ENCODE measurements at regions not wholly inside any gene's neighbourhood (a gene's known extent, or its start where the extent isn't known, plus 50 kb on each side); places are given as distances from the start of the nearest gene placed in this dataset.

DNA sequence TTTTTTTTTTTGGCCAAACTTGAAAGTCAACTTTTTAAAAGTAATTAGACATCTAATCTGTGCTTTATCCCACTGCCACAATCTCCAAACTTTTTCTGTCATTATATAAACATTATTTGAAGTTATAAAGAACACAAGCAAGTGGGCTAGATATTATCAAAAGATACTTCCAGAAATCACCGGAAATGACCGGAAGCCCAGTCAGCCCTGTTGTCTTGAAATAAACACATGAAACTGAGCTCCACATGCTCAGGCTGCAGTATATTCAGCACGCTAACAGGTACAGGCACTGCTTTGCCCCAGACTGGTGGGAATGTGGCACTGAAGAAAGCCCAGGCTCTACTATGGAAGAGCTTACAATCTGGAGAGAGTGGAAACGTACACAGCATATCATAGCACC, 158.9 kb upstream of the PLEKHG7 start:
- no peak for DNase-seq (ENCODE audit: insufficient read length, low spot score, missing footprints)
- H3K79me2 ChIP-seq (ENCODE audit: insufficient read depth, low read length): no peaks in the 10 kb centered on the region
- no peak overlapping the region for H3K4me2 ChIP-seq (ENCODE audit: insufficient read depth, low read length)
- H3K4me3 ChIP-seq (ENCODE audit: insufficient read depth, low read length): no peak overlapping the region
- no peaks in the 10 kb centered on the region for H3K27me3 ChIP-seq (ENCODE audit: insufficient read depth, low read length)
- H4K20me1 ChIP-seq (ENCODE audit: insufficient read depth, low read length): no peaks in the 10 kb centered on the region
- H3K36me3 ChIP-seq (ENCODE audit: insufficient read depth, low read length): no peaks in the 10 kb centered on the region
- H3K9me3 ChIP-seq (ENCODE audit: low read depth, low read length): no peaks in the 10 kb centered on the region
- no peak overlapping the region for H3K27ac ChIP-seq (ENCODE audit: low read depth, low read length)
- TF ChIP-seq, protein P1, sequence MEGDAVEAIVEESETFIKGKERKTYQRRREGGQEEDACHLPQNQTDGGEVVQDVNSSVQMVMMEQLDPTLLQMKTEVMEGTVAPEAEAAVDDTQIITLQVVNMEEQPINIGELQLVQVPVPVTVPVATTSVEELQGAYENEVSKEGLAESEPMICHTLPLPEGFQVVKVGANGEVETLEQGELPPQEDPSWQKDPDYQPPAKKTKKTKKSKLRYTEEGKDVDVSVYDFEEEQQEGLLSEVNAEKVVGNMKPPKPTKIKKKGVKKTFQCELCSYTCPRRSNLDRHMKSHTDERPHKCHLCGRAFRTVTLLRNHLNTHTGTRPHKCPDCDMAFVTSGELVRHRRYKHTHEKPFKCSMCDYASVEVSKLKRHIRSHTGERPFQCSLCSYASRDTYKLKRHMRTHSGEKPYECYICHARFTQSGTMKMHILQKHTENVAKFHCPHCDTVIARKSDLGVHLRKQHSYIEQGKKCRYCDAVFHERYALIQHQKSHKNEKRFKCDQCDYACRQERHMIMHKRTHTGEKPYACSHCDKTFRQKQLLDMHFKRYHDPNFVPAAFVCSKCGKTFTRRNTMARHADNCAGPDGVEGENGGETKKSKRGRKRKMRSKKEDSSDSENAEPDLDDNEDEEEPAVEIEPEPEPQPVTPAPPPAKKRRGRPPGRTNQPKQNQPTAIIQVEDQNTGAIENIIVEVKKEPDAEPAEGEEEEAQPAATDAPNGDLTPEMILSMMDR (IDR thresholded peaks at IDR 0.05; ENCODE audit: extremely low read depth, low read depth, low read length): no peak
- peaks cover 12% of the 10 kb centered on the region for H3K4me1 ChIP-seq (ENCODE audit: insufficient read depth, low read length)
- no peak overlapping the region for H2AFZ ChIP-seq (ENCODE audit: low read length)

DNA sequence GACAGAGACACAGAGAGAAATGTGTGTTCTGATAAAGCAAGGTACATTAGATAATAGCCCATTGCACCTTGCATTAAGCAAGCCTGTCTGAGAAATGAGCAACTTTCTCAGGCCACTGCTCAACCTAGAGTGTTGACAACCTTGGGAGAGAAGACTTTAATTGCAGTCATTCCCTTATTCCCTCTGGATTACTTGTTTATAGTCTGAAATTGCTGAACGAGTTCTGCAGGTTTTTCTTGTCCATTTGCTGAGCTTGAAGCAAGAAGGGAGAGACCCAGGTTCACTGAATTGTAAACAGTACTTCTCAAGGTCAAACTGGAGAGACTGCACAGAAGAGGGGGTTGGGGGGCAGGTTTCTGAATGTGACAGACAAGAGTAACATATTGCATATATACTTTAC, 159.4 kb upstream of the PLEKHG7 start:
- Histone ChIP-seq H3K4me2 (ENCODE audit: insufficient read depth, low read length) (no peak overlapping the region), H3K79me2 (ENCODE audit: insufficient read depth, low read length) (no peaks in the 10 kb centered on the region), H2AFZ (ENCODE audit: low read length) (no peak overlapping the region), H3K4me1 (ENCODE audit: insufficient read depth, low read length) (peaks cover 12% of the 10 kb centered on the region), H3K9me3 (ENCODE audit: low read depth, low read length) (no peaks in the 10 kb centered on the region), H3K4me3 (ENCODE audit: insufficient read depth, low read length) (no peak overlapping the region), H3K27me3 (ENCODE audit: insufficient read depth, low read length) (no peaks in the 10 kb centered on the region), H4K20me1 (ENCODE audit: insufficient read depth, low read length) (no peaks in the 10 kb centered on the region), H3K36me3 (ENCODE audit: insufficient read depth, low read length) (no peaks in the 10 kb centered on the region), H3K27ac (ENCODE audit: low read depth, low read length) (no peak overlapping the region)
- TF ChIP-seq, protein P1 (IDR thresholded peaks at IDR 0.05; ENCODE audit: extremely low read depth, low read depth, low read length): no peak
- no peak for DNase-seq (ENCODE audit: insufficient read length, low spot score, missing footprints)

DNA sequence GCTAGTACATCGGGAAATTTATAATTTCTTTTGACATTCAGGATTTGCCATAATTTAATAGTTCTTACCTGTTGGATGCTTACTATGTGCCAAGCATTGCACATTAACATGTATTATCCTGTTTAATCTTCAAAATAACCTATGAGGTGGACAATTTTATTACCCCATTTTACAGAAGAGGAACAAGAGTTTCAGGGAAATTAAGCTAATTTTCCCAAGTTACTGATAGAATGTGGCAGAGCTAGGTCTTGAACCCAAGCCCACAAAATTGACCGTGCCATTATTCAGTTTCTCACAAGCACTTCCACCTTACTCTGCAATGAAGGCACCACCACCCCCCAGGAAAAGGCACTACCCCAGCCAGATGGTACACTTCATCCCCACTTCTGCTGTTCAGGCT, 161.1 kb upstream of the PLEKHG7 start:
- Histone ChIP-seq H3K4me1 (ENCODE audit: insufficient read depth, low read length) (peaks cover 12% of the 10 kb centered on the region), H2AFZ (ENCODE audit: low read length) (no peak overlapping the region), H3K79me2 (ENCODE audit: insufficient read depth, low read length) (no peaks in the 10 kb centered on the region), H3K27ac (ENCODE audit: low read depth, low read length) (no peak overlapping the region), H3K36me3 (ENCODE audit: insufficient read depth, low read length) (no peaks in the 10 kb centered on the region), H3K4me2 (ENCODE audit: insufficient read depth, low read length) (no peak overlapping the region), H3K4me3 (ENCODE audit: insufficient read depth, low read length) (no peak overlapping the region), H4K20me1 (ENCODE audit: insufficient read depth, low read length) (no peaks in the 10 kb centered on the region), H3K9me3 (ENCODE audit: low read depth, low read length) (no peaks in the 10 kb centered on the region), H3K27me3 (ENCODE audit: insufficient read depth, low read length) (no peaks in the 10 kb centered on the region)
- TF ChIP-seq, protein P1 (IDR thresholded peaks at IDR 0.05; ENCODE audit: extremely low read depth, low read depth, low read length): no peak
- DNase-seq (ENCODE audit: insufficient read length, low spot score, missing footprints): no peak

DNA sequence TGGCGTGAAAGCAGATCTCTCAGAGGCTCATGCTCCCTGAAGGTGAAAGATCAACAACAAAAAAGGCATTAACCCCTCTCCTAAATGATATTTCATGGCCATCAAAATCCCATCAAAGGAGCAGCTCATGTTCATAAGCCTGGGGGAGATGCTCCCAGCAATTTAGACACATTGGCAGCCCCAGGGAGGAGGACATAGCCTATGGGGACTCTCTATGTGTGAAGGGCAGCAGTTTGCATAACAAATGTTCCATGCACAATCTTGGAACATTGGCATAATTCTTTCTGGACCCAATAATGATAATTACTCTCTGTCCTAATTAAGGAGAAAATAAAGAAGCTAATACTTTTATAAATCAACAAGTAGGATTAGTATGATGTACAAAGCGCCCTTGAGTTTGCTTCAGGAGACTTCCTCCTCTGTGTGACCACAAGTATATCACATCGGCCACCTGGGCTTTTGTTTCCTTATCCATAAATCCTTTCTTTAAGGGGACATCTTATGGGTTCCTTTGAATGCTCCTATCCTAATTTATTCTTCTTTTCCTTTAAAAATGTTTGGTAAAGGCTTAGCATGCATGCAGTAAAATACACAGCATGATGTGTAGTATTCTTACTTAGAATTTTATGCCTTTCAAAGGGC, 161.9 kb upstream of the PLEKHG7 start:
- Histone ChIP-seq H3K36me3 (ENCODE audit: insufficient read depth, low read length) (no peaks in the 10 kb centered on the region), H3K27me3 (ENCODE audit: insufficient read depth, low read length) (no peaks in the 10 kb centered on the region), H4K20me1 (ENCODE audit: insufficient read depth, low read length) (no peaks in the 10 kb centered on the region), H2AFZ (ENCODE audit: low read length) (no peak overlapping the region), H3K4me3 (ENCODE audit: insufficient read depth, low read length) (no peak overlapping the region), H3K4me1 (ENCODE audit: insufficient read depth, low read length) (peaks cover 12% of the 10 kb centered on the region), H3K27ac (ENCODE audit: low read depth, low read length) (no peak overlapping the region), H3K9me3 (ENCODE audit: low read depth, low read length) (no peaks in the 10 kb centered on the region), H3K79me2 (ENCODE audit: insufficient read depth, low read length) (no peaks in the 10 kb centered on the region), H3K4me2 (ENCODE audit: insufficient read depth, low read length) (no peak overlapping the region)
- TF ChIP-seq, protein P1 (IDR thresholded peaks at IDR 0.05; ENCODE audit: extremely low read depth, low read depth, low read length): no peak
- DNase-seq (ENCODE audit: insufficient read length, low spot score, missing footprints): no peak

Data from osteoblast (primary cell).